ENCODE measurements at regions not wholly inside any gene's neighbourhood (a gene's known extent, or its start where the extent isn't known, plus 50 kb on each side); places are given as distances from the start of the nearest gene placed in this dataset.

DNA sequence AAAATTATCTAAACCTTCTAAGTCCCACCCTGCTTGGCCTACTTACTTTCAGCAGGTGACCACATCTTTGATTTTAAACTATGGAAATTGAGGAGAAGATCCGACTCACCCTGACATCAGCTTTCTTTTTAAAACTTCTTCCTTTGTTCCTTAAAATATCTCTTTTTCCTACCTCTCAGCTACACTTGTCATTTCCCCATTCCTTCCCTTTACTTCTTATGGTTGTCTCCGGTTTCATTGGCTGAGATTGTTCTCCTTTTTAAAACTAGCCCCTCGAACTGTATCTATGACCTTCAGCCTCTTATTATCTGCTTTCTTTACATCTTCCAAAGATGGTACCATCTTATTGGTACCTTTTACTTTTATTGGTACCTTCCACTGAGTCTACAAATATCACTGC is 87.8 kb upstream of the NRIP1 start:
- TF ChIP-seq CTCF (IDR thresholded peaks at IDR 0.05): no peak
- no peak for TF ChIP-seq POLR2AphosphoS5 (IDR thresholded peaks at IDR 0.05)
- TF ChIP-seq POLR2A (IDR thresholded peaks at IDR 0.05): no peak

Measured in prostate gland (tissue), 2 donors.